Liver (tissue), 8 donors: ENCODE measurements at regions not wholly inside any gene's neighbourhood (a gene's known extent, or its start where the extent isn't known, plus 50 kb on each side); places are given as distances from the start of the nearest gene placed in this dataset.

Experiments
- DNase-seq: peaks from one replicate; pipeline ENCODE4 v3.0.0-alpha.2; 2017; ENCODE audit warnings: low spot score
- H3K27ac ChIP-seq, 2 donors: one replicate each; pipeline ENCODE4 v1.7.0; 2013; ENCODE audit warnings: inconsistent platforms in 2 of 2, low read length in 2 of 2, control low read depth in 1 of 2, low read depth in 1 of 2, mild to moderate bottlenecking in 1 of 2
- H3K27me3 ChIP-seq, 4 donors: one replicate each; pipeline versions ENCODE4 v1.6.1 to v1.7.0; 2013; ENCODE audit warnings: low read length in 3 of 4, inconsistent platforms in 1 of 4, mild to moderate bottlenecking in 1 of 4, moderate library complexity in 1 of 4; ENCODE audit not compliant: control insufficient read depth in 4 of 4, insufficient read depth in 4 of 4
- H3K36me3 ChIP-seq, 4 donors: one replicate each; pipeline versions ENCODE4 v1.6.1 to v1.7.0; 2013; ENCODE audit warnings: low read length in 3 of 4, mild to moderate bottlenecking in 3 of 4, low read depth in 1 of 4, moderate library complexity in 1 of 4; ENCODE audit not compliant: control insufficient read depth in 4 of 4, insufficient read depth in 3 of 4
- H3K4me1 ChIP-seq, 4 donors: one replicate each; pipeline versions ENCODE4 v1.6.1 to v1.7.0; 2013; ENCODE audit warnings: low read length in 3 of 4, mild to moderate bottlenecking in 3 of 4, moderate library complexity in 1 of 4; ENCODE audit not compliant: control insufficient read depth in 4 of 4, insufficient read depth in 4 of 4
- H3K4me3 ChIP-seq, 3 donors: one replicate each; pipeline versions ENCODE4 v1.6.1 to v1.7.0; 2013; ENCODE audit warnings: low read length in 3 of 3, control low read depth in 1 of 3, low read depth in 1 of 3, mild to moderate bottlenecking in 1 of 3
- H3K9ac ChIP-seq, 2 donors: one replicate each; pipeline ENCODE4 v1.7.0; 2013; ENCODE audit warnings: low read length in 2 of 2, mild to moderate bottlenecking in 2 of 2, moderate library complexity in 2 of 2, control low read depth in 1 of 2, low read depth in 1 of 2
- H3K9me3 ChIP-seq, 4 donors: one replicate each; pipeline versions ENCODE4 v1.6.1 to v1.7.0; 2013; ENCODE audit warnings: low read length in 3 of 4; ENCODE audit not compliant: control insufficient read depth in 4 of 4
- FOXA2 ChIP-seq: IDR thresholded peaks from 2 replicates; pipeline ENCODE4 v1.6.1; 2016; ENCODE audit warnings: antibody characterized with exemption
- GABPA ChIP-seq, 2 donors: IDR thresholded peaks in 1 of 2; conservative IDR thresholded peaks in 1 of 2; 2 replicates each; pipeline ENCODE4 v1.6.1; 2016; ENCODE audit warnings: antibody characterized with exemption in 2 of 2, mild to moderate bottlenecking in 1 of 2, moderate library complexity in 1 of 2
- HNF4A ChIP-seq, 2 donors: conservative IDR thresholded peaks; 2 replicates each; pipeline ENCODE4 v1.6.1; 2016; ENCODE audit warnings: antibody characterized with exemption in 2 of 2, mild to moderate bottlenecking in 2 of 2
- JUND ChIP-seq, 2 donors: IDR thresholded peaks; 2 replicates each; pipeline ENCODE4 v1.6.1; 2016; ENCODE audit warnings: antibody characterized with exemption in 2 of 2
- RXRA ChIP-seq, 2 donors: IDR thresholded peaks; 2 replicates each; pipeline ENCODE4 v1.6.1; 2017 to 2018; ENCODE audit warnings: antibody characterized with exemption in 2 of 2, mild to moderate bottlenecking in 1 of 2
- SP1 ChIP-seq: IDR thresholded peaks from 2 replicates; pipeline ENCODE4 v1.6.1; 2018; ENCODE audit warnings: antibody characterized with exemption, mild to moderate bottlenecking
- WGBS: extraction: QIAGEN DNeasy Blood & Tissue Kit; methylation state at CpG from one replicate; pipeline ENCODE4 v1.1.7; 2013; 5-methylcytosine and 5-hydroxymethylcytosine counted together
- TF ChIP-seq, protein P1 (sequence below): IDR thresholded peaks from 2 replicates; pipeline ENCODE4 v1.6.1; 2016; ENCODE audit warnings: antibody characterized with exemption
- TF ChIP-seq, protein P2 (sequence below): IDR thresholded peaks from 2 replicates; pipeline ENCODE4 v1.6.1; 2016; ENCODE audit warnings: antibody characterized with exemption
- TF ChIP-seq, protein P3 (sequence below): fragments of 150-350 bp; IDR thresholded peaks from 2 replicates; pipeline ENCODE4 v1.5.1; 2017; ENCODE audit warnings: improper control_type of control experiment, low read depth, low read length; ENCODE audit not compliant: missing input control
- TF ChIP-seq, protein P4 (sequence below): IDR thresholded peaks from 2 replicates; pipeline ENCODE4 v1.6.1; 2016; ENCODE audit warnings: antibody characterized with exemption, mild to moderate bottlenecking
- TF ChIP-seq, protein P5 (sequence below): IDR thresholded peaks from 2 replicates; pipeline ENCODE4 v1.6.1; 2016; ENCODE audit warnings: antibody characterized with exemption
- donor health status: healthy.
- donor health status: healthy.
- donor health status: healthy.
- donor health status: healthy.
- donor health status: healthy.

DNA sequence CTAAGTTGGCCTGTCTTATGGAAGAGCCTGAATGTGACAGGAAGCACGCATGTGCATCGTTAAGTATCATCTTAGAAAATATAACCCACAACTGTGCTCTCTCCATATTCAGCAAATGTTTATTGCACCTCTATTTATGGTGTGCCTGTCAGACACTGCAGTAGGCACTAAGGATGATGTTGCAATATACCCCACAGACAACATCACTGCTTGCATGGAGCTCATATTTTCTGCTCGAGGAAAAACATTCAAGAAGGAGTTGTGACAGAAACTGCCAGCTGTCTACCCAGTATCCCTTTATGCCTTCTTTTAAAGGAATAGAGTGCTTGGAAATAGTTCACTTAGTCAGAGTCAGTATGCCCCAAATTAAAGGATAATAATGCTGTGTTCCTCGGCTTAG lies 132.3 kb upstream of the RBFOX1 start:
- no peak for DNase-seq
- no peaks in the 10 kb centered on the region for H3K4me1 ChIP-seq
- no peaks in the 10 kb centered on the region for H3K27me3 ChIP-seq
- TF ChIP-seq, protein P1, sequence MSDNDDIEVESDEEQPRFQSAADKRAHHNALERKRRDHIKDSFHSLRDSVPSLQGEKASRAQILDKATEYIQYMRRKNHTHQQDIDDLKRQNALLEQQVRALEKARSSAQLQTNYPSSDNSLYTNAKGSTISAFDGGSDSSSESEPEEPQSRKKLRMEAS = no peak
- TF ChIP-seq, protein P2, sequence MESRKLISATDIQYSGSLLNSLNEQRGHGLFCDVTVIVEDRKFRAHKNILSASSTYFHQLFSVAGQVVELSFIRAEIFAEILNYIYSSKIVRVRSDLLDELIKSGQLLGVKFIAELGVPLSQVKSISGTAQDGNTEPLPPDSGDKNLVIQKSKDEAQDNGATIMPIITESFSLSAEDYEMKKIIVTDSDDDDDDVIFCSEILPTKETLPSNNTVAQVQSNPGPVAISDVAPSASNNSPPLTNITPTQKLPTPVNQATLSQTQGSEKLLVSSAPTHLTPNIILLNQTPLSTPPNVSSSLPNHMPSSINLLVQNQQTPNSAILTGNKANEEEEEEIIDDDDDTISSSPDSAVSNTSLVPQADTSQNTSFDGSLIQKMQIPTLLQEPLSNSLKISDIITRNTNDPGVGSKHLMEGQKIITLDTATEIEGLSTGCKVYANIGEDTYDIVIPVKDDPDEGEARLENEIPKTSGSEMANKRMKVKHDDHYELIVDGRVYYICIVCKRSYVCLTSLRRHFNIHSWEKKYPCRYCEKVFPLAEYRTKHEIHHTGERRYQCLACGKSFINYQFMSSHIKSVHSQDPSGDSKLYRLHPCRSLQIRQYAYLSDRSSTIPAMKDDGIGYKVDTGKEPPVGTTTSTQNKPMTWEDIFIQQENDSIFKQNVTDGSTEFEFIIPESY = no peak
- TF ChIP-seq RXRA (IDR thresholded peaks at IDR 0.05) (no peak), HNF4A (conservative IDR thresholded peaks at IDR 0.05) (no peak), FOXA2 (no peak), SP1 (no peak), GABPA (IDR thresholded peaks at IDR 0.05 in 1 of 2, conservative IDR thresholded peaks at IDR 0.05 in 1 of 2) (no peak)
- TF ChIP-seq, protein P3, sequence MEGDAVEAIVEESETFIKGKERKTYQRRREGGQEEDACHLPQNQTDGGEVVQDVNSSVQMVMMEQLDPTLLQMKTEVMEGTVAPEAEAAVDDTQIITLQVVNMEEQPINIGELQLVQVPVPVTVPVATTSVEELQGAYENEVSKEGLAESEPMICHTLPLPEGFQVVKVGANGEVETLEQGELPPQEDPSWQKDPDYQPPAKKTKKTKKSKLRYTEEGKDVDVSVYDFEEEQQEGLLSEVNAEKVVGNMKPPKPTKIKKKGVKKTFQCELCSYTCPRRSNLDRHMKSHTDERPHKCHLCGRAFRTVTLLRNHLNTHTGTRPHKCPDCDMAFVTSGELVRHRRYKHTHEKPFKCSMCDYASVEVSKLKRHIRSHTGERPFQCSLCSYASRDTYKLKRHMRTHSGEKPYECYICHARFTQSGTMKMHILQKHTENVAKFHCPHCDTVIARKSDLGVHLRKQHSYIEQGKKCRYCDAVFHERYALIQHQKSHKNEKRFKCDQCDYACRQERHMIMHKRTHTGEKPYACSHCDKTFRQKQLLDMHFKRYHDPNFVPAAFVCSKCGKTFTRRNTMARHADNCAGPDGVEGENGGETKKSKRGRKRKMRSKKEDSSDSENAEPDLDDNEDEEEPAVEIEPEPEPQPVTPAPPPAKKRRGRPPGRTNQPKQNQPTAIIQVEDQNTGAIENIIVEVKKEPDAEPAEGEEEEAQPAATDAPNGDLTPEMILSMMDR = no peak
- TF ChIP-seq, protein P4, sequence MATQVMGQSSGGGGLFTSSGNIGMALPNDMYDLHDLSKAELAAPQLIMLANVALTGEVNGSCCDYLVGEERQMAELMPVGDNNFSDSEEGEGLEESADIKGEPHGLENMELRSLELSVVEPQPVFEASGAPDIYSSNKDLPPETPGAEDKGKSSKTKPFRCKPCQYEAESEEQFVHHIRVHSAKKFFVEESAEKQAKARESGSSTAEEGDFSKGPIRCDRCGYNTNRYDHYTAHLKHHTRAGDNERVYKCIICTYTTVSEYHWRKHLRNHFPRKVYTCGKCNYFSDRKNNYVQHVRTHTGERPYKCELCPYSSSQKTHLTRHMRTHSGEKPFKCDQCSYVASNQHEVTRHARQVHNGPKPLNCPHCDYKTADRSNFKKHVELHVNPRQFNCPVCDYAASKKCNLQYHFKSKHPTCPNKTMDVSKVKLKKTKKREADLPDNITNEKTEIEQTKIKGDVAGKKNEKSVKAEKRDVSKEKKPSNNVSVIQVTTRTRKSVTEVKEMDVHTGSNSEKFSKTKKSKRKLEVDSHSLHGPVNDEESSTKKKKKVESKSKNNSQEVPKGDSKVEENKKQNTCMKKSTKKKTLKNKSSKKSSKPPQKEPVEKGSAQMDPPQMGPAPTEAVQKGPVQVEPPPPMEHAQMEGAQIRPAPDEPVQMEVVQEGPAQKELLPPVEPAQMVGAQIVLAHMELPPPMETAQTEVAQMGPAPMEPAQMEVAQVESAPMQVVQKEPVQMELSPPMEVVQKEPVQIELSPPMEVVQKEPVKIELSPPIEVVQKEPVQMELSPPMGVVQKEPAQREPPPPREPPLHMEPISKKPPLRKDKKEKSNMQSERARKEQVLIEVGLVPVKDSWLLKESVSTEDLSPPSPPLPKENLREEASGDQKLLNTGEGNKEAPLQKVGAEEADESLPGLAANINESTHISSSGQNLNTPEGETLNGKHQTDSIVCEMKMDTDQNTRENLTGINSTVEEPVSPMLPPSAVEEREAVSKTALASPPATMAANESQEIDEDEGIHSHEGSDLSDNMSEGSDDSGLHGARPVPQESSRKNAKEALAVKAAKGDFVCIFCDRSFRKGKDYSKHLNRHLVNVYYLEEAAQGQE = no peak
- TF ChIP-seq, protein P5, sequence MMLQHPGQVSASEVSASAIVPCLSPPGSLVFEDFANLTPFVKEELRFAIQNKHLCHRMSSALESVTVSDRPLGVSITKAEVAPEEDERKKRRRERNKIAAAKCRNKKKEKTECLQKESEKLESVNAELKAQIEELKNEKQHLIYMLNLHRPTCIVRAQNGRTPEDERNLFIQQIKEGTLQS = no peak
- 51% methylated on average over 4 of the region's 4 CpGs for WGBS
- H3K36me3 ChIP-seq = no peaks in the 10 kb centered on the region
- no peak overlapping the region for H3K27ac ChIP-seq
- H3K9me3 ChIP-seq = peaks cover 0 to 3% (median 2%) of the 10 kb centered on the region in 4 donors
- no peak overlapping the region for H3K4me3 ChIP-seq
- H3K9ac ChIP-seq = no peak overlapping the region

DNA sequence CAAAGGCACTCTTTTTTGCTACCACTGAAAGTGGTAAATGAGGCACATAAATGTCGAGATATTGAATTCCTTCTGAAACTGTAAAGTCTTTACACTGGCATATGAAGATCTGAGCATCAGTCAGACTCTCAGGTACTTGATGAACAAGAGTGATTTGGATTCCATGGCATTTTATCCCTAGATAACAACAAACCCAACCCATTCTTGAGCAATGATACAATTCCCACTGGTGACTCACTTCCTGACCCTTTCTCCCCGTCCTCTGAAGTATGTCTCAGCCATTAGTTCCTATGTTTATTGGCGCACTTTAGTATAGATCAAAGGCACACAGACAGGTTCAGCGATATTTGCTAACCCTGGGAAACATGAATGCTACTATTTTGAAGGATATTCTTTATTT lies 147.0 kb upstream of the RBFOX1 start:
- 67% methylated on average over 4 of the region's 4 CpGs for WGBS
- no peak overlapping the region for H3K27ac ChIP-seq
- H3K9me3 ChIP-seq = no peaks in the 10 kb centered on the region
- H3K36me3 ChIP-seq = no peaks in the 10 kb centered on the region
- no peaks in the 10 kb centered on the region for H3K27me3 ChIP-seq
- DNase-seq = no peak
- H3K4me3 ChIP-seq = no peak overlapping the region
- TF ChIP-seq GABPA (IDR thresholded peaks at IDR 0.05 in 1 of 2, conservative IDR thresholded peaks at IDR 0.05 in 1 of 2) (no peak), JUND (IDR thresholded peaks at IDR 0.05) (no peak)
- no peaks in the 10 kb centered on the region for H3K4me1 ChIP-seq
- no peak overlapping the region for H3K9ac ChIP-seq
